Kidney glomerular epithelial cell (primary cell): ENCODE measurements at regions not wholly inside any gene's neighbourhood (a gene's known extent, or its start where the extent isn't known, plus 50 kb on each side); places are given as distances from the start of the nearest gene placed in this dataset.
A peak's percentile ranks its signal among the peaks of the same experiment; 100 is the strongest.
"Not testable (repeated sequence)": the region's sequence is repeated elsewhere in the genome, so short reads cannot be mapped to it uniquely, and the experiment has no call there.

ENCODE experiments used
- DNase-seq: peaks from one replicate; lab custom pipeline; 2025; lab: John Stamatoyannopoulos, UW

DNA sequence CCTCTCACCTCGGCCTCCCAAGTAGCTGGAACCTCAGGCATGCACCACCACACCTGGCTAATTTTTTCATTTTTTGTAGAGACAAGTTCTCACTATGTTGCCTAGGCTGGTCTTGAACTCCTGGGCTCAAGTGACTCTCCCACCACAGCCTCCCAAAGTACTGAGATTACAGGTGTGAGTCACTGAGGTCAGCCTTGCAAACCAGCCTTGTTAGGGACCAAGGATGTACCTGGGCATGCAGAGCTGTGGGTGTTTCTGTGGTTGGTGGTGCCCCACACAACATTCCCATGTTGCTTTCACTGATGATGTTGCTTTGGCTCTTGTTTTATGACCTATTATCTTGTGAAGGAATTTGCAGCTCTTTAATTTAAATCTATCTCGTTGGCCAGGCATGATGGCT, 54.8 kb downstream of the OTUD1 start:
- DNase-seq: no peak

- no peak for DNase-seq
These were observed 57.9 kb downstream of the OTUD1 start for GRCh38 chr10:23496727-23497126.

GRCh38 chr10:23499372-23500132, 60.7 kb downstream of the OTUD1 start:
- no peak for DNase-seq

DNA sequence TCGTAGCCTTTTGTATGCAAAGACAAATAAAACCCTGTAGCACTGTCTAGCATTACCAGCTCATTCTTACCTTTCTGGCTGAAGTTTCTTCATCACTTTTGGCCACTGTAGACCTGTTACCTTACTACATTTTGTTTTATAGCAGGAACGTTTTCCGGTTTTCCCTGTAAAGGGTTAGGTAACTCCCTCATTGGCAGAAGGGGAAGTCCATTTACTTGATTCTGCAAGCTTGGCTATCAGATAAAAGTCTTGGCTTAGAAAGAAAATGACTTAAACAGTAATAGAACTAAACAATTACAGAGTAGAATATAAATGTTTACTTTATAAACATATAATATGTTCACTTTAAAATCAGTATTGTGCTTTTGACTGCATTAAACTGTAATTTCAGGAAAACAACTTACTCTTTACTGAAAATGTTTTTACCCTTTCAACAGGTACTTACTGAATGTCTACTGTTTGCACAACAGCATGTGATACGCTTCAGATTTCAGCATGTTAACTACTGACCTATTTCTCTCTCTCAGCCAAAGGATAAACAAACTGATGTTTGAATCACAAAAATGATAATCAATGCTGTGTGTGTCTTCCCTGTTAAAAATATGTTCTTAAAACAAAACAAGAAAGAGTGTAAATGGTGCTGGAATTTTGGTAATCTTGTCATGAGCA, 67.1 kb downstream of the OTUD1 start:
- no peak for DNase-seq

DNA sequence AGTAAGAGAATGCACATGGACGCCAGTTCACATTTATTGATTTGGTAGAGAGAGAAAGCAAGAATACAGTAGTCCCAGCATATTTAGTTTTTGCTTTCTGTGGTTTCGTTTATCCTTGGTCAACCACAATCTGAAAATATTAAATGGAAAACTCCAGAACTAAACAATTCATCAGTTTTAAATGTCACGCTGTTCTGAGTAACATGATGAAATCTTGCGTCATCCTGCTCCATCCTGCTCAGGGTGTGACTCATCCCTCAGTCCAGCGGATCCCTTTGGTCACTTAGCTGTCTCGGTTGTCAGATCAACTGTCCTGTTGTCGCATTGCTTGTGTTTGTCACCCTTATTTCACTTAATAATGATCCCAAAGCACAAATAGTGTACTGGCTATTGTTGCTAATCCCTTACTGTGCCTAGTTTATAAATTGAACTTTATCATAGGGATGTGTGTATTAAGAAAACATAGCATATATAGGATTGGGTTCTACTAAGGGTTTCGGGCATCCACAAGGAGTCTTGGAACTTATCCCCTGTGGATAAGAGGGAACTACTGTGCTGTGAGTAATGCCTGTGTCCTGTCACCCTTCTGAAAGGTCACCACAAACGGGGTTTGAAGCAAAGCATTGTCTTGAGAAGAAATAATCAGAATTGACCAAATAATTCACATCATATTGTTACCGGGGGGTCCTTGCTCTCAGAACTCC, 73.6 kb downstream of the OTUD1 start:
- DNase-seq: peak; percentile 45

- DNase-seq: not testable (repeated sequence)
These were observed 74.7 kb downstream of the OTUD1 start for GRCh38 chr10:23513621-23514020.

GRCh38 chr10:23514321-23514720, 75.4 kb downstream of the OTUD1 start:
- peak; percentile 19 for DNase-seq

DNA sequence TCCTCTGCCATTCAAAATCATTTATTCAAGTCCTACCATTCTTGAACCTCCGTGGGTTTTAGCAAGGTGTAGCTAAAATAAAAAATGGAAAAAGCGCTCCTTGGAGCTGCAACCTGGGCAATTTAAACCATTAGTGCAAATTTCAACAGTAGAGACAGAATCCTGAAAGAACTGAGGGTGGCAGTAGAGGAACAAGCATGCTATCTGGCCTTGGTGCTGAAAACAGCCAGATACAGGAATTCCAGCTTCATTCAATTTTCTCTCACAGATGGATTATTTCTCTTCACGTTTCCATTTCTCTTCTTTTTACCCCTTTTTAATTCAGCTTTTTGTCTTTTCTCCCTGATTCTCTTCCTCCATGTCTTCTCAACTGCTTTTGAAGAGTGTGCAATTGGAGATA, 77.7 kb downstream of the OTUD1 start:
- peak; percentile 30 for DNase-seq

- DNase-seq: no peak
These were observed 78.3 kb downstream of the OTUD1 start for GRCh38 chr10:23517155-23517554.

DNA sequence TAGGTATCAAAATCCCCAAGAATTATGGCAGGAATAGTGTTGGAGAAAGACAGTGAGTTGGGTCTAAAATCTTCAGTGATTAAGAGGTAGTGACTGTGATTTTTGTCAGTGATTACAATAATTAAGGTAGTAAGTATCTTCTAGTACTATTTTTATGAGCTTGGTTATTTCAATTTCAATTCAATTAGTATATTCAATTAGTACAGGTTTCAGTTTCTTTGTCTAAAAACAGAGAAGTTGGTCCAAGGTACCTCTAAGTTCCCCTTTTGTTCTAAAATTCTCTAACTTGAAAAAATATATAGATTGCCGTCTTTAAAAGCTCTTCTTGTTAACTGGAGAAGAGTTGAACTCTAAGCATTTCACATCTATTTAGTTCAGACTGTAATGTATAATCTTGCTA, 82.9 kb downstream of the OTUD1 start:
- DNase-seq: no peak

- DNase-seq: peak; percentile 28
These were observed 83.5 kb downstream of the OTUD1 start for GRCh38 chr10:23522345-23522744.

- DNase-seq: no peak
These were observed 84.4 kb downstream of the OTUD1 start for GRCh38 chr10:23523251-23523650.

DNA sequence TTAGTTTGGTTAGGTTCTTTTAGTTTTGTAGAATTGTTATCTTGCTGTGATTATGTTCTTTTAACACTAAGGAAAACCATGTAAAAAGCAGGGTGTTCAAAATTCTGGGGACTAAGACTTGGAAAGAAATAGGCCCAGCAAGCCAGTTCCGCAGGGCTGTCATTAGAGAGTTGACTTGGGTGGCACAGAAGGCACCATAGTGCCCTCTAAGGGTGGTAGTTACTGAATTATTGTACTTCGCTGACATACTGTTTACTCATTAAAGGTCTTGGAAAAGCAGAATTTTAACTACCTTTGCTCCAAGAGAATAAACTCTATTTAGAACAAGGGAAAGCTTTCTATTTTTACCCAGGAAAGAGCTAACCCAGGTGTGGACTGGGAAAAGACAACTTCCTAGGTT, 86.5 kb downstream of the OTUD1 start:
- DNase-seq: peak; percentile 7

- DNase-seq: no peak
These were observed 89.5 kb downstream of the OTUD1 start for GRCh38 chr10:23528419-23528818.

DNA sequence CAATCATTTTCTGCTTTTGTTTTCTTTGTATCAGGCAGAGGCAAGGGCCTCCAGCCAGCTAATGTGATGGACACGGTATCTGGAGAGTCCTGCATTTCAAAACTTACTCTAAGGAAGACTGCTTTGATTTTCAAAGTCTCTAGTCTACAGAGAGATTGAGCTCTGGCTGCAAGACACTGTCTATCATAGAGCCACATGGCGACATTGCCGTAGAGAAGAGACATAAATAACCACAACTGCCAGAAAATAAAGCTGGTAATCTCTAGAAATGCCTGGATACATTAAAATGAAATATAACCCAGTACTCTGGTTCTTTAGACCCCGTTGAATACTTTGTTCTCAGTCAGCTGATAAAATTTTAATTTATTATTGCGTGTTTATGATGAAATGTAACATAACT, 90.8 kb downstream of the OTUD1 start:
- no peak for DNase-seq

GRCh38 chr10:23530079-23530478, 91.2 kb downstream of the OTUD1 start:
- DNase-seq: no peak

- no peak for DNase-seq
These were observed 94.3 kb downstream of the OTUD1 start for GRCh38 chr10:23533212-23533611.

DNA sequence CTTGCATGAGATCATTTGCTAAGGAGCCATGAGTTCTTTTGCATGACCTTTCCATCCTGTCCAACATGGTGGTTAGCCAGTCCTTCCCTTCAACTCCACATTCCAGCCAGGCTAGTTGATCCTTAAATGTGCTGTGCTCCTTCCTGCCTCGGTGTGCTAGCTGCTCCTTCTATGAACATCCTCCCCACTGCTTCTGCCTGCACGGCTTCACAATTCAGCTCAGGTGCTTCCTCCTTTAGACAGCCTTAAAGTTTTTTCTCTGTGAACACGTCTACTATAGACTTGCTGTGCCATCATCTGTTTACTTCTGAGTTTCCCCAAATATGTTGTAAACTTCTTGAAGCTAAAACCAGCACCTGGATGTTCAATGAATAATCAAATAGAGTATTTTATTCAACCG, 95.5 kb downstream of the OTUD1 start:
- no peak for DNase-seq

DNA sequence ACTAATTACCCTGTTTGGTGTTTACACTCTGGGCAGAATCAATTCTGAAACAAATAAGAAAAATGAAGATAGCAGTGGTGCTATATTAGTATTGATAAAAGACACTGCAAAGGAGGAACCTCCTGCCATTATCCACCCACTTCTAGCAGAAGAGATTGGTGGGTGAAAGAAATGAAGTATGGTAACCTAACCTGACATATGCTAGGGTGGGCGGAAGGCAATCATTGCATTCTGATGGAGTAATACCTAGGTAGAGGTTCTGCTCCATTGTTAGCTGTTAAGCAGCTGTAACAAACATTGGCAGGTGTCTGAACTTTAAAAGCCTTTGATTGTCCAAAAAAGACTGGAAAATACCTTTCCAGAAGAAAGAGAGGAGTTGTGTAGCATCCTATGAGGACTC, 95.9 kb downstream of the OTUD1 start:
- DNase-seq: no peak

DNA sequence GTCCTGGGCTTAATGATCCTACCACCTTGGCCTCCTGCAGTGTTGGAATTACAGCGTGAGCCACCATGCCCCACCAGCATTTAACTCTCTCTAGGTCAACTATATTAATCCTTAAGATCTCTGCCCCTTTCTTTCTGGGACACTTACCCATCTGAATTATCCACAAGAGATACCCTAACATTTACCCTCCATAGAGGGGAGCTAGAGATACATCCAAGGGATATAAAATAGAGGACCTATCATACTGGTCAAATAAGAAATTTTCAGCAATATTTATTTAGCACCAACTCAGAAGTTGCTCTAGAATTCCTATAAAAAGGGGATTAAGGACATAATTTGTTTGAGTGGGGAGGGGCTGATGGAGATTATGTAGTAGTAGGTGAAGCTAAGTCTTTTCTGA, 96.5 kb downstream of the OTUD1 start:
- no peak for DNase-seq

DNA sequence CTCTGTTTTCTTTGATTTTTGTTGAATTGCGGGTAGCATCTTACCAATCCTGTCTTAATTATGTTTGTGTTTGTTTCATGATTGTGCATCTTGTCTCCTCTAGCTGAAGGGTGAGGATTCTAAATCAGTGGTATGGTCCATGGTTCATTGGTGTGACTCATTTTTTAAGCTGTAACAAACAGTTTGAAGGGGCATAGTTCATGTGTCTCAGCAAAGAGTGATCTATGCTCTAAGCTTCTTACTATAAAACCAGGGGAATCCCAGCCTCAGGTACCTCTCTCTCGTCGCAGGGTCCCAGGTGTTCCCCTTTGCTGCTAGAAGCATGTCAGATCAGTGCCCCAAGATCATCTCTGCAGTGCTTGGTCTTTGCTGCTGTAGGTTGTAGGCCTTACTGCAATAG, 100.1 kb downstream of the OTUD1 start:
- no peak for DNase-seq

DNA sequence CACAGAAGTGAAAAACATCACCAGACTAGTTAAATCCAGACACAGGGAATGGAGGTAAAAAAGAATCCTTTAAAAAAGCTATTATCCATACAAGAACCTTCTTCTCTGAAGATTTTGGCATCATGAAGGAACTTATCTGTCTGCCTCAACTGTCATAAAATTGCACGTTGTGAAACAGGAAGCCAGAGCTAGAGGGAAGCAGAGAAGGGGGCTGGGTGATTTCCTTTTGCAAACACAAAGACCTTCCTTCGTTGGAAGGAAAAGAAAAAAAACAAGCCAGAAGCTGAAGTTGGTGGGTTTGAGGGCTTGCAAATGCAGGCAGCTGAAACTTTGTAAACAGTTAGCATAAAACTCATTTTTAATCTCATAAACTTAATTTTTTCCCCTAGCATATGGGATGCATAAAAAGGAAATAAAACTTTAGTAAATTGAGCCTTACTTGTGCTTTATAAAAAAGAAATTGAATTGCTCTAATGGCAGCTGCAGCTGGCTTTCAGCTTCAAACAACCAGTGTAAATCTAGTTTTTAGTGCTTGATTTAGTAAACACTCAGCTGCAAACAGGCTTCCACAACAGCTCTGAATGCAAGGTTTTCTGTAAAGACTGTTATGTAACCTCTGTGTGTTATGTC, 101.6 kb downstream of the OTUD1 start:
- no peak for DNase-seq
